Type B pancreatic cell (in vitro differentiated cells): ENCODE measurements at regions not wholly inside any gene's neighbourhood (a gene's known extent, or its start where the extent isn't known, plus 50 kb on each side); places are given as distances from the start of the nearest gene placed in this dataset.

Experiments used
- DNase-seq: peaks from one replicate; pipeline ENCODE4 v3.0.0; 2021; ENCODE audit warnings: mixed read lengths; ENCODE audit not compliant: unreplicated experiment; ENCODE audit errors: extremely low spot score
- H3K27ac Mint-ChIP-seq: 2 replicates; pipeline ENCODE4 v1.8.0; 2021; ENCODE audit warnings: mild to moderate bottlenecking, mixed read lengths
- H3K27me3 Mint-ChIP-seq: 2 replicates; pipeline ENCODE4 v1.8.0; 2021; ENCODE audit warnings: mixed read lengths
- H3K36me3 Mint-ChIP-seq: 2 replicates; pipeline ENCODE4 v1.8.0; 2021; ENCODE audit warnings: mixed read lengths
- H3K4me1 Mint-ChIP-seq: one replicate; pipeline ENCODE4 v1.8.0; 2021; ENCODE audit warnings: mixed read lengths; ENCODE audit not compliant: unreplicated experiment
- H3K4me3 Mint-ChIP-seq: 2 replicates; pipeline ENCODE4 v1.8.0; 2021; ENCODE audit warnings: mild to moderate bottlenecking, mixed read lengths
- H3K9me3 Mint-ChIP-seq: 2 replicates; pipeline ENCODE4 v1.8.0; 2021; ENCODE audit warnings: mixed read lengths
- TF ChIP-seq, protein P1 (sequence below): fragments of 200-600 bp; sonication (generic); conservative IDR thresholded peaks from 2 replicates; pipeline ENCODE4 v1.5.0; 2021; ENCODE audit warnings: antibody characterized with exemption, mild to moderate bottlenecking

DNA sequence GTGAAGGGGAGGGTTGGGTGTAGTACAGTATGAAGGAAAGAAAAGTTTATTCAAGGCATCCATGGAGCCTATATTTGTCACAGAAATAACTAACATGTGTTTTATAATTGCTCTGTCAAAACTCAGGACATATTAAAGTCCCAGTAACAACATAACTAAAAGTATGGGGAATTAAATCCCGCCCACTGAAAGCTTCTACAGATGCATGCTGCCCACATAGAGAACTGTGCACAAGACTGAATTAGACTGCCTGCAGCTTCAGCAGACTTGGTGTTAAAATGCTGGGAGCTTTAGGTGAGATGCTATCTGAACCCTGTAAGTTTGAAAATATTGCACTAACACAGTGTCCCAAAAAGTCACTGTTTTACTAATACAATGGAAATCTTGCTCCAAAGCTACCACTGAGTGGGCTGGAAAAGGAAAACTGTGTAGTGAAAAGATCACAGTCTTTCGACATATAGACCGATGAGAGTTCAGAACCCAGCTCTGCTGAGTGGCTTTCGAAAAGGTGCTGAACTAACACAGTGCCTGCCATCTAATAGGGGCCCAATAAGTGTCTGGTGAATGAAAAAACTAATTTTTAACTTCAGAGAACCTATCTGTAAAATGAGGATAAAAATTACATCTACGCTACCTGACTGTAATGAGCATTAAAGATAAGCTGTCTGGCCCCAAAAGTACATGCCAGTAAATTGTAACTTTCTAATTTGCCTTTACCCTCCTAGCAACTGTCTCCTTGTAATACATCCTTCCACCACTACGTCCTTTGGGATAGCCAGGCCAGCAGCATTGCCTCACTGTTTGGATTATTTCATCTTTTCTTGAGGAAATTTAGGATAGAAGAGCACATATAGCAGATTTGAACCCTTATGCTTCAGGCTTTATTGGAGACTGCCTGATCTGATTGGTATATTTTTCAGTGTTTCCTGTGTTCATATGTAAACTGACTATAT is 237.6 kb downstream of the BCAT1 start:
- no peaks in the 10 kb centered on the region for H3K9me3 Mint-ChIP-seq
- DNase-seq = no peak
- H3K4me3 Mint-ChIP-seq = no peak overlapping the region
- H3K27me3 Mint-ChIP-seq = peaks cover 10% of the 10 kb centered on the region
- no peak overlapping the region for H3K27ac Mint-ChIP-seq
- H3K36me3 Mint-ChIP-seq = no peaks in the 10 kb centered on the region
- no peaks in the 10 kb centered on the region for H3K4me1 Mint-ChIP-seq
- TF ChIP-seq, protein P1, sequence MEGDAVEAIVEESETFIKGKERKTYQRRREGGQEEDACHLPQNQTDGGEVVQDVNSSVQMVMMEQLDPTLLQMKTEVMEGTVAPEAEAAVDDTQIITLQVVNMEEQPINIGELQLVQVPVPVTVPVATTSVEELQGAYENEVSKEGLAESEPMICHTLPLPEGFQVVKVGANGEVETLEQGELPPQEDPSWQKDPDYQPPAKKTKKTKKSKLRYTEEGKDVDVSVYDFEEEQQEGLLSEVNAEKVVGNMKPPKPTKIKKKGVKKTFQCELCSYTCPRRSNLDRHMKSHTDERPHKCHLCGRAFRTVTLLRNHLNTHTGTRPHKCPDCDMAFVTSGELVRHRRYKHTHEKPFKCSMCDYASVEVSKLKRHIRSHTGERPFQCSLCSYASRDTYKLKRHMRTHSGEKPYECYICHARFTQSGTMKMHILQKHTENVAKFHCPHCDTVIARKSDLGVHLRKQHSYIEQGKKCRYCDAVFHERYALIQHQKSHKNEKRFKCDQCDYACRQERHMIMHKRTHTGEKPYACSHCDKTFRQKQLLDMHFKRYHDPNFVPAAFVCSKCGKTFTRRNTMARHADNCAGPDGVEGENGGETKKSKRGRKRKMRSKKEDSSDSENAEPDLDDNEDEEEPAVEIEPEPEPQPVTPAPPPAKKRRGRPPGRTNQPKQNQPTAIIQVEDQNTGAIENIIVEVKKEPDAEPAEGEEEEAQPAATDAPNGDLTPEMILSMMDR = no peak

DNA sequence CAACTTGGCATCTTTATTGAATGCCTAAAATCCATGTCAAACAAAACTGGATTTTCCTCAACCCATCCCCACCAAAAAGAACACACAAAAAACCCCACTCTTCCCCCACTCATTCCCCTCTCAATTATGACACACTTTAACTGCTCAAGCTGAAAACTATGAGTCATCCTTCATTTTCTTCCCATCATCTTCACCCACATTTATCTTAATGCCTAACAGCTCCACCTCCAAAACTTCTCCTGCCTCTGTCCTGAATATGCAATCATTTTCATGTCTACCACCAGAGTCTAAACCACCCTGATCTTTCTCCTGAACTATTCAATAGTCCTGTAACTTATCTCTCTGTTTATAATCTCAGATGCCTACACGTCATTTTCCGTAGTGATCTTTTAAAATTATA is 239.7 kb downstream of the BCAT1 start:
- no peaks in the 10 kb centered on the region for H3K4me1 Mint-ChIP-seq
- TF ChIP-seq, protein P1 = no peak
- peaks cover 7% of the 10 kb centered on the region for H3K27me3 Mint-ChIP-seq
- no peaks in the 10 kb centered on the region for H3K9me3 Mint-ChIP-seq
- H3K36me3 Mint-ChIP-seq = no peaks in the 10 kb centered on the region
- H3K27ac Mint-ChIP-seq = no peak overlapping the region
- H3K4me3 Mint-ChIP-seq = no peak overlapping the region
- DNase-seq = no peak

DNA sequence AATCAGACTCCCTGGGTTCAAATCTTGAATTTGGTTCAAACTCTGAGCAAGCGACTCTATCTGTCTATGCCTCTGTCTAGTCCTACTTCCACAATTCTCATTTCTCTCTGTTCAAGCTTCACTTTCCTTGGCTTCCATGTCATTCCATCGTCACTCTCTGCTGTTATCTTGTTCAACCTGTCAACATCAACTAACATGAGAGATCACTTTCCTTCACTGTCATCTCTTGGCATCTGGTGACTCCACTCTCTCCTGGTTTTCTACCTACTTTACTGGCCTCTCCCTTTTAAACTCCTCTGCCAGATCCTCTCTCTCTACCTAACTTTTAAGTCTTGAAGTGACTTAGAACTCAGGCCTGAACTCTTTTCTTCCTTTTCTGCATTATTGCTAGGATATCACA is 240.2 kb downstream of the BCAT1 start:
- H3K4me3 Mint-ChIP-seq = no peak overlapping the region
- no peaks in the 10 kb centered on the region for H3K36me3 Mint-ChIP-seq
- H3K9me3 Mint-ChIP-seq = no peaks in the 10 kb centered on the region
- H3K27me3 Mint-ChIP-seq = peaks cover 7% of the 10 kb centered on the region
- no peaks in the 10 kb centered on the region for H3K4me1 Mint-ChIP-seq
- no peak for DNase-seq
- TF ChIP-seq, protein P1 = no peak
- H3K27ac Mint-ChIP-seq = no peak overlapping the region

DNA sequence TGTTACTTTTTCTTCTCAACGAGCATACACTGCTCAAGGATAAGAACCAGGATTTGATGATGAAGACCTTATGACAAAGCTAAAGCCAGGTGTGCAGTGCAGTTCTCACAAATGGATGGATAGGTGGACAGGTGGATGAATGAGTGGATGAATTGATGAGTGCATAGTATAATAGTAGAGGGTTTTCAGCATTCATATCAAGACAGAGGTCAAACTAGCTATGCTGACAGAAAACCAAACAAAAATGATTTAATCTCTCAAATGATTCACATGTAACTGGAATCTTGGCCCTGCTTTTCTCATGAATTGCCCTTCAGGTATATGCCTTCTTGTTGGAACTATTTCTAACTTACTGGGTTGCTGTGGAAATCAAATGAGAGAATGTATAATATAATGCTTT is 240.9 kb downstream of the BCAT1 start:
- Mint-ChIP-seq H3K9me3 (no peaks in the 10 kb centered on the region), H3K27ac (no peak overlapping the region), H3K4me3 (no peak overlapping the region), H3K4me1 (no peaks in the 10 kb centered on the region), H3K27me3 (peaks cover under 1% of the 10 kb centered on the region), H3K36me3 (no peaks in the 10 kb centered on the region)
- TF ChIP-seq, protein P1 = no peak
- DNase-seq = no peak

DNA sequence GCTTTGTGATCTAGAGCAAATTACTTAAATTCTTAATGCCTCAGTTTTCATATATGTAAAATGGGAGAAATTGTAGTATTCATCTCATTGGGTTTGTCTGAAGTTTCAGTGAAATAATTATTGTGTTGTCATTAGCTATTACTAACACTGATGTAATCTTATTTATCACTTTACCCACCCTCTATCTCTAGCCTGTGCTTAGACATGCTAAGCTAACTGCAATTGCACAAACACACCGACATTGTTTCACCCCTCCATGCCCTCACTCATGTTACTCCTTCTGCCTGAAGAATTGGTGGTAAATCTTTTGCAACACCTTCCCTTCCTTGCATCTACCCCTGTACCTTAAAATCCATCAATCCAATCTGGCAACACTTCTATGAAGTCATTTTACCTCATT is 241.6 kb downstream of the BCAT1 start:
- Mint-ChIP-seq H3K4me3 (no peak overlapping the region), H3K27ac (no peak overlapping the region)

More for the DNA sequence above, 241.6 kb downstream of the BCAT1 start:
- Mint-ChIP-seq H3K9me3 (no peaks in the 10 kb centered on the region), H3K4me1 (no peaks in the 10 kb centered on the region), H3K36me3 (no peaks in the 10 kb centered on the region), H3K27me3 (no peaks in the 10 kb centered on the region)
- no peak for DNase-seq
- TF ChIP-seq, protein P1 = no peak
